22Rv1 (cell line): ENCODE measurements at regions not wholly inside any gene's neighbourhood (a gene's known extent, or its start where the extent isn't known, plus 50 kb on each side); places are given as distances from the start of the nearest gene placed in this dataset.

Experiments
- CTCF ChIP-seq: fragments of 450-650 bp; IDR thresholded peaks from 2 replicates; pipeline ENCODE4 v1.5.1; 2017; ENCODE audit warnings: mild to moderate bottlenecking
- ZFX ChIP-seq: fragments of 450-650 bp; IDR thresholded peaks from 2 replicates; pipeline ENCODE4 v1.6.1; 2017; ENCODE audit warnings: antibody characterized with exemption, borderline replicate concordance

- TF ChIP-seq CTCF: no peak
- no peak for TF ChIP-seq ZFX
Observed at GRCh38 chr3:182709306-182709705, 84.0 kb upstream of the ATP11B start.
